Activated T-cell treated with anti-CD3 and anti-CD28 coated beads, Interleukin-2, amount 50 U/mL, for 24 hours (primary cell): ENCODE measurements at regions not wholly inside any gene's neighbourhood (a gene's known extent, or its start where the extent isn't known, plus 50 kb on each side); places are given as distances from the start of the nearest gene placed in this dataset.

ENCODE experiments used
- DNase-seq: peaks from one replicate; pipeline ENCODE4 v3.0.0-alpha.2; 2020
- H3K27ac Mint-ChIP-seq: 2 replicates; pipeline ENCODE4 v1.8.0; 2020; ENCODE audit warnings: mild to moderate bottlenecking, mixed read lengths
- H3K27me3 Mint-ChIP-seq: 2 replicates; pipeline ENCODE4 v1.8.0; 2020; ENCODE audit warnings: mixed read lengths
- H3K36me3 Mint-ChIP-seq: 2 replicates; pipeline ENCODE4 v1.8.0; 2020; ENCODE audit warnings: low read depth, mixed read lengths
- H3K4me1 Mint-ChIP-seq: 2 replicates; pipeline ENCODE4 v1.8.0; 2020; ENCODE audit warnings: low read depth, mixed read lengths
- H3K4me3 Mint-ChIP-seq: 2 replicates; pipeline ENCODE4 v1.8.0; 2020; ENCODE audit warnings: mild to moderate bottlenecking, moderate library complexity, mixed read lengths
- H3K9me3 Mint-ChIP-seq: 2 replicates; pipeline ENCODE4 v1.8.0; 2020; ENCODE audit warnings: mixed read lengths

DNA sequence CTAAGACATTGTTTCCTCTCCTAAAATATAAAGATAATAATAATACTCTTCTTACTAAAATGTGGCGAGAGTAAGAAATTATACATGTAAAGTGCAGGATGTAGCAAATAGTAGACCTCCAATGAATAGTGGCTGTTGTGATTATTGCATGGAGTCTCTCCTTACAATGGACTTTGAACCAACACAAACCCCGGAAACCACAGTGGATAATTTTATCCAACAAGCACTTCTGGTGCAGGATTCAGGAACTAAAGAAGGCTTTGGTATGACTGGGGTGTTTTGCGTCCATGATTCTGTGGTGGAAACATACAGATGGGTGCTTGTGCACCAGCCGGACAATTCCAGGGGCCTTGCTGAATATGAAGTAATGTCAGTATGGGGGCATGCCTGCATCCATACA lies 146.4 kb upstream of the UBASH3B start:
- Mint-ChIP-seq H3K27me3 (peaks cover 32% of the 10 kb centered on the region), H3K36me3 (no peaks in the 10 kb centered on the region), H3K9me3 (no peaks in the 10 kb centered on the region), H3K4me3 (no peak overlapping the region), H3K4me1 (no peaks in the 10 kb centered on the region), H3K27ac (no peak overlapping the region)
- DNase-seq: no peak

DNA sequence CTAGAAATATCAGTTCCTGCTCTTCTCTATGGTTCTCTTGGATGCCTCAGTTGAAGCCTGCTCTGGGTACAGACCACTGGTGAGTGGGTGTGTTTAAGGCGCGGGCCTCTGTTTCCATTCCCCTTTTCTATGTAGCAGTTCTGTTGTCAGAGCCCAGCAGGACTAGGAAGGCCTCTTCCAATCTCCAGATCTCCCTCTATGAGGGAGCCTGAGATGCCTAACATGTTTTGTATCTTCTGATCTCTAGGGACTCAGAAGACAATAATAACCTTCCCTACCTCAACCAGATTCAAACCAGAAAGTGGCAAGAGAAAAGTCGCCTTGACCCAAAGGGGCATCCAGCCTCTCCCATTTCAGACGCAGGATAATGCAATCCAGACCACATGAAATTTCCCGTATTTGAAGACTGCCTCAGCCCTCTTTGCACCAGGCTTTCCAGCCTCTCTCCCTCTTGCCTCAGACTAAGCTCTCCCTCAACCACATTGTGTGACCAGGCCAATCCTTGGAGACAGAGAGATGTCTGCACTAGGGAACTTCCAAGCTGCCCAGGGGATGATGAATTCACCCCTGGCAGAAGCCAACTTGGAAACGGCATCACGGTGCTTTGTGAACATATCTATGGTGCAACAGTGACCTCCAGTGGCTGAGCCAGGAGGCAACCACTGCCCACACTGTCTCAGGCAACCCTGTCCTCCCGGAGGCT lies 150.1 kb upstream of the UBASH3B start:
- peak; percentile 53 for DNase-seq
- no peaks in the 10 kb centered on the region for H3K4me1 Mint-ChIP-seq
- H3K4me3 Mint-ChIP-seq: no peak overlapping the region
- H3K36me3 Mint-ChIP-seq: no peaks in the 10 kb centered on the region
- peaks cover 39% of the 10 kb centered on the region for H3K27me3 Mint-ChIP-seq
- H3K9me3 Mint-ChIP-seq: no peaks in the 10 kb centered on the region
- no peak overlapping the region for H3K27ac Mint-ChIP-seq

DNA sequence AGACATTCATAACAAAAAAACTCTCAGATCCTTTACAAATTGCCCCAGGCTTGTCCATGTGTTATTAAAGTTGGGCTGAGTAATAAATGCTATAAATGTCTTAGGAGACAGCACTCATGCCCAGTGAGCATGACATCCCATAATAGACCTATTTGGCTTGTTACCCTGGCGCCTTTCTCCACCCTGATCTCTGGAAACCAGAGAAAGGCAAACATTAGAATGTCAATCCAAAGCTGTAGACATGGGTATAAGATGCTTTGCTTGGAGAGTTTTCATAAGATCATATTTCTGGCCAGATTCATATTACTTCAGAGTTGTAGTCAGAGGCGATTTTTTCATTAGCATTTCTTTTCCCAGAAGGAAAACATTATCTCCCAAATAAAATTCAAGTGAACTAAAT lies 161.3 kb upstream of the UBASH3B start:
- no peaks in the 10 kb centered on the region for H3K36me3 Mint-ChIP-seq
- DNase-seq: no peak
- peaks cover 15% of the 10 kb centered on the region for H3K27me3 Mint-ChIP-seq
- H3K4me3 Mint-ChIP-seq: no peak overlapping the region
- no peaks in the 10 kb centered on the region for H3K4me1 Mint-ChIP-seq
- H3K9me3 Mint-ChIP-seq: peaks cover 2% of the 10 kb centered on the region
- no peak overlapping the region for H3K27ac Mint-ChIP-seq

DNA sequence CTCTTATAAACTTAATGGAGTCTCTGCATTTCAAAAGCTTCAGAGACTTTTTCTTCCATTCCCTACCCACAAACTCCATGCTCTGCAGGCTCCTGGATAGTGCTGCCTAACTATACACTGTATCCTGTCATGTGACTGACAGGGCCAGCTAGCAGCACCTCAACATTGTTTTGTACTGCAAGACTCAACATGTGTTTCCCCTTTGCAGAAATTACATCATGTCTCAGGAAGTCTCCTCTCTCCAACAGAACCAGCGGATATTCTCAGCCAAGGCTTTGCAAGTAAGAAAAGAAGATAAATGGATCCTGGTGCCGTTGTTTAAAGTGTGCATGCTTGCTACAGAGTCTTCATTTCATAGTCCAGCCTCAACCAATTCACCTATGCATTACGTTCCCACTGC lies 164.0 kb upstream of the UBASH3B start:
- Mint-ChIP-seq H3K4me1 (no peaks in the 10 kb centered on the region), H3K4me3 (no peak overlapping the region), H3K9me3 (no peaks in the 10 kb centered on the region), H3K36me3 (no peaks in the 10 kb centered on the region), H3K27me3 (peaks cover 19% of the 10 kb centered on the region), H3K27ac (no peak overlapping the region)
- no peak for DNase-seq

DNA sequence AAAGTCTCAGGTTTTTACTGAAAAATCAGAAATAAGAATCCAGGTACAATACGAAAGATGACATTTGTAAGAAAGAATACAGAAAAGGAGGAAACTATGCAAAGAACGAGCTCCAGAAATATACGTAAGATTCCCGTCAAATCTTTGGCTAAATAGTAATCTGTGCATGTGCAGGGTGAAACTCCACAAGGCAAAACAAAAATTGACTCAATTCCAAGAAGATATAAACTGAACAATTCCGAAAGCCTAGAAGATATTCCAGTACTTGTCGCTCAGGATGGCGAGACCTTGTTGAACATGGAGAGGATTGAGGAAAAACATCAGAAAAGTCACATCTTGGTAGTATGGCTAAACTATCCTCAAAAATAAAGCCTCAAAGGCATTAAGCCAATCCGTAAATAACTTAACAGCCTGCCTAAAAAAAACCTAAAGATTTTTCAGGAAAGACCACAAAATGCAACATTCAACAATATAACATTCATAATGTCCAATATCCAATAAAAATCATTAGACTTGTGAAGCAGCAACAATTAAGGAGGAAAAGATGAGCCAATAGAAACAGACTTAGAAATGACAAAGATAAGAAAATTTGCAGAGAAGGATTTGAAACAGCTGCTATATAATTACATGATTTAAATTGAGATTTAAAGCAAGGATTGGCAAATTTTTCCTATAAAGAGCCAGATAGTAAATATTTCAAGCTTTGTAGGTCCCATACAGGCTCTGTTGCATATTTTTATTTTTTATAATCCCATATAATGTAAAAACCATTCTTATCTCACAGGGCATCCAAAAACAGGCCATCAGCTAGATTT lies 166.4 kb upstream of the UBASH3B start:
- H3K9me3 Mint-ChIP-seq: peaks cover 2% of the 10 kb centered on the region
- peaks cover 18% of the 10 kb centered on the region for H3K27me3 Mint-ChIP-seq
- DNase-seq: no peak
- H3K4me3 Mint-ChIP-seq: no peak overlapping the region
- H3K36me3 Mint-ChIP-seq: no peaks in the 10 kb centered on the region
- no peaks in the 10 kb centered on the region for H3K4me1 Mint-ChIP-seq
- no peak overlapping the region for H3K27ac Mint-ChIP-seq

DNA sequence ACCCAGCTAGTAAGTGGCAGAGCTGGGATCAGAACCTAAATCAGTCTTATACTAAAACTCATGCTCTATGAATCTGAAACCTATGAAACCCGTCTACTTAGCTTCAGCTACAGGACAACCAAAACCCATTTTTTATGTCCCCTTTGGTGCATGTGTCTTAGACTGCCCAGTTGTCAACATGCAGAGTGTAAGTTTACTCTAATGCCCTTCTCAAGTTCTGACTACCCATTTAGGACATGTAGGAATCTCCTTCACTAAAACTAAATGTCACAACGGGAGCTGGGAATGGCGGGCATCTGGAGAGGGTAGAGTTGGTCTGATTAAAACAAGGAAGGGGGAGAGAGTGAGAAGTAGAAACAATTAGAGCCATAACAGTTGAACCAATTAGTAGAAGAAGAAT lies 167.9 kb upstream of the UBASH3B start:
- H3K9me3 Mint-ChIP-seq: peaks cover 14% of the 10 kb centered on the region
- DNase-seq: no peak
- H3K36me3 Mint-ChIP-seq: no peaks in the 10 kb centered on the region
- H3K4me1 Mint-ChIP-seq: no peaks in the 10 kb centered on the region
- no peak overlapping the region for H3K4me3 Mint-ChIP-seq
- no peak overlapping the region for H3K27ac Mint-ChIP-seq
- peaks cover 15% of the 10 kb centered on the region for H3K27me3 Mint-ChIP-seq

DNA sequence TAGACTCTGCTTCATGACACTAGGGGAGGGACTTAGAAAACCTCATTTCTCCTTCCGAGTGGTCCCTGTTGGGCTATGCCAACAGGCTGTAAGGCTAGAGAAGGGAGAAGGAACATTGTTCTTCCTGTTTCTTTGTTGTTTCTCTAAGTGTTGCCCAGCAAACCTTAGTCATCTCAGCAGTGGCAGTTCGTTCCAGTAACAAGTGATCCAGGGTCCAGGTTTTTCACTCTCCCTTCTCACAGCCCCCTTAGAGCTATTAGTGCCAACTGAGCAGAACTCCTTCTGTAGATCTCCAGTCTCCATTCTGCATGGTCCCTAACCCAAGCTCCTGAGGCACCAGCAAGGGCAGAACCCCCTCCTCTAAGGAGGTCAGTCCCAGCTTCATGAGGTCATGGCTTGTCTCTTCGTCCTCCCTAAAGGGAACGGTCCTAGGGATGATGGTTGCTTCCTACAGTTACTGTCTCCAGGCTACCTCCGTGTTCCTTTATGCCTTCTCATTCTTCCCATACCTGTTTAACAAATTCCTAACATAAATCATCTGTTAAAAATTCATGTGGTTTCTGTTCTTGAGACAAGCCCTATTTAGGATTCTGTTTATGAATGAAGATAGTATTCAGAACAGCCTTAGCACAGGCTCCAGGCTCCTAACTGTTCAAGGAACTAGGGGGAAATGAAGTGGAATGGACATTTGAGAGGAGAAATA lies 168.6 kb upstream of the UBASH3B start:
- Mint-ChIP-seq H3K27me3 (peaks cover 10% of the 10 kb centered on the region), H3K36me3 (no peaks in the 10 kb centered on the region), H3K4me3 (no peak overlapping the region), H3K27ac (no peak overlapping the region), H3K4me1 (no peaks in the 10 kb centered on the region), H3K9me3 (peaks cover 18% of the 10 kb centered on the region)
- no peak for DNase-seq

DNA sequence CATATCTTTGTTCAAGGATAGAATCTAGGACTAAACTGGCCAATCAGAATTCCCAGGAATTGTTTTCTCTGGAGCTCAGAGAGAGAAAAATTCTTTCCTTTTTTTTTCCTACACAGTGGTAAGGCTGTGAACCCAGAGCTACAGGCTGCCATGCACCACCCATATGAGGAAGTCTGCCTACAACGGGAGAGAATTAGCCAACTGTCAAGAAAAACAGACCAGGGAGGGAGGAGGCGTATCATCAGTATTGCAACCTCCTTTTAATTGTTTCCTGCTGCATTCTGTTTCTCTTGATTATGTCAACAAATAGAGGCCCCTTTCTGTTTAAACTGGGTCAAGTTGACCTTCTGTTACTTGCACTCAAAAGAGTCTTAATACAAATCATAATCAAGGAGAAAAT lies 176.5 kb upstream of the UBASH3B start:
- Mint-ChIP-seq H3K27me3 (peaks cover 15% of the 10 kb centered on the region), H3K36me3 (no peaks in the 10 kb centered on the region), H3K4me3 (no peak overlapping the region), H3K9me3 (peaks cover 18% of the 10 kb centered on the region), H3K27ac (no peak overlapping the region), H3K4me1 (no peaks in the 10 kb centered on the region)
- DNase-seq: no peak

DNA sequence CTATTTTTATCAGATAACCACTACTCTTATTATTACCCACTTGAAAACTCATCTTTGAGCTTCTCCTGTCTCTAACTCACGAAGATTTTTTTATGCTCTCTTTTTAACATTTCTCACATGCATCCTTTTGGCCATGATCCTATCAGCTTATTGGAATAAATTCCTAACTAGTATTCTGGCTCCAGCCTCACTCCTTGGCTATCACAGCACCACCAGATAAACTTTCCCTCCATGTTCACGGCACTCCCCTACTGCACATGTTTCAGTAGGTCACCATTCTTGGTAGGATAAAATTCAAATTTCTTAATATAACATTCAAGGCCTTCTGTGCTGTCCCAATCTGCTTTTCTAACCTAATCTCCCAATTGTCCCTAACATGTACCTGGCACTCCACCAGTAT lies 186.6 kb upstream of the UBASH3B start:
- Mint-ChIP-seq H3K27me3 (peaks cover 2% of the 10 kb centered on the region), H3K36me3 (no peaks in the 10 kb centered on the region), H3K27ac (no peak overlapping the region), H3K4me1 (no peaks in the 10 kb centered on the region), H3K4me3 (no peak overlapping the region), H3K9me3 (peaks cover 3% of the 10 kb centered on the region)
- no peak for DNase-seq

DNA sequence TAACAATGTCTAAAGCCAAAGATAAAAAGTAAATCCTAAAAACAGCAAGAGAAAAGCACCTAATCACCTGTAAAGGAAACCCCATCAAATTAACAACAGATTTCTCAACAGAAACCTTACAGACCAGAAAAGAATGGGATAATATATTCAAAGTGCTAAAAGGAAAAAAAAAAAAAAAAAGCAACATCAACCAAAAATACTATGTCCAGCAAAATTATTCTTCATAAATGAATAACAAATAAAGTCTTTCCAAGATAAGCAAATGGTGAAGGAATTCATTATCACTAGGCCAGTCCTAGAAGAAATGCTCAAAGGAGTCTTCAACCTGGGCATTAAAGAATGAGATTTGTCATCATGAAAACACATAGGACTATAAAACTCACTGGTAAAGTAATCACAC lies 192.0 kb upstream of the UBASH3B start:
- Mint-ChIP-seq H3K27me3 (no peaks in the 10 kb centered on the region), H3K4me1 (no peaks in the 10 kb centered on the region), H3K27ac (no peak overlapping the region), H3K4me3 (no peak overlapping the region), H3K36me3 (no peaks in the 10 kb centered on the region), H3K9me3 (peaks cover 22% of the 10 kb centered on the region)
- no peak for DNase-seq

DNA sequence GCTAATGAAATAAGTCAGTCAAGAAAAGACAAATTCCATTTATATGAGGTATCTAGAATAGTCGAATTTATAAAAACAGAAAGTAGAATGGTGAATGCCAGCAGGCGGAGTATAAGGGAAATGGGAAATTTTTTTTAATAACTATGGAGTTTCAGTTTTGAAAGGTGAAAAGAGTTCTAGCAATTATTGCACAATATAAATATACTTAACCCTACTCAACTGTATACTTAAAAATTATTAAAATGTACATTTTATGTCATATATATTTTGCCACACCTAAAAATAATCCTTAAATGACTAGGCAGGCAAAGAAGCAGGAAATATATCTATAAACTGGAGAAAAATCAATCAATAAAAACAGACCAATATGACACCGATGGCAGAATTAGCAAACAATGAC lies 196.5 kb upstream of the UBASH3B start:
- Mint-ChIP-seq H3K9me3 (peaks cover 33% of the 10 kb centered on the region), H3K4me3 (no peak overlapping the region), H3K27ac (no peak overlapping the region), H3K36me3 (no peaks in the 10 kb centered on the region), H3K4me1 (no peaks in the 10 kb centered on the region), H3K27me3 (peaks cover 2% of the 10 kb centered on the region)
- no peak for DNase-seq

DNA sequence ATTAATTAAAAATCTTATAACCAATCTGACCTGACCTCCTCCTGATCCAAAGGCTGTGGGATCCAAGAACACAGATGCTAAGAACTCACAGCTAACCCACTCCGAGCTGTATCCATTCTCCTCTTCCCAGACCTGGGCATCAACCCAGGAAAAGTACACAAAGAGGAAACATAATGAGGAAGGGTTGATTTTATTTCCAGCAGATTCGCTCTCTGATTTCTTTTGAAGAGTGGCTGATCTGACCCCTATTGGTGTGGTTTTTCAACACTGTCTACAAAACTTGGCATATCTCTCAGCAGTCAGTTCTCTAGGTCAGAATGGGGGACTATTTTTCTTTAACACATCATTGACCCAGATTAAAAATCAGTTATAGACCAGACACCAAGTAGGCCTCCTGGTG lies 201.9 kb upstream of the UBASH3B start:
- Mint-ChIP-seq H3K36me3 (no peaks in the 10 kb centered on the region), H3K9me3 (peaks cover 14% of the 10 kb centered on the region), H3K4me1 (no peaks in the 10 kb centered on the region), H3K27me3 (peaks cover 9% of the 10 kb centered on the region), H3K4me3 (no peak overlapping the region), H3K27ac (no peak overlapping the region)
- no peak for DNase-seq

DNA sequence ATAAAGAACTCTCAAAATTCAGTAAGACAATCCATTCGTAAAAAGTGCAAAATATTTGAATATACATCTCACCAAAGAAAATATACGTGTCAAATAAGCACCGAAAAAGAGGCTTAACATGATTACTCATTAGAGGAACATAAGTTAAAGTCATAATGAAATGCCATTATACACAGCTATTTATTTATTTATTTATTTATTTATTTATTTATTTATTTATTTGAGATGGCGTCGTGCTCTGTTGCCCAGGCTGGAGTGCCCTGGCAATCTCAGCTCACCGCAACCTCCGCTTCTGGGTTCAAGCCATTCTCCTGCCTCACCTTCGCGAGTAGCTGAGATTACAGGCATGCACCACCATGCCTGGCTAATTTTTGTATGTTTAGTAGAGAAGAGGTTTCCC lies 203.6 kb upstream of the UBASH3B start:
- Mint-ChIP-seq H3K27me3 (peaks cover 19% of the 10 kb centered on the region), H3K36me3 (no peaks in the 10 kb centered on the region), H3K4me3 (no peak overlapping the region), H3K4me1 (no peaks in the 10 kb centered on the region), H3K27ac (no peak overlapping the region), H3K9me3 (peaks cover 5% of the 10 kb centered on the region)
- no peak for DNase-seq

DNA sequence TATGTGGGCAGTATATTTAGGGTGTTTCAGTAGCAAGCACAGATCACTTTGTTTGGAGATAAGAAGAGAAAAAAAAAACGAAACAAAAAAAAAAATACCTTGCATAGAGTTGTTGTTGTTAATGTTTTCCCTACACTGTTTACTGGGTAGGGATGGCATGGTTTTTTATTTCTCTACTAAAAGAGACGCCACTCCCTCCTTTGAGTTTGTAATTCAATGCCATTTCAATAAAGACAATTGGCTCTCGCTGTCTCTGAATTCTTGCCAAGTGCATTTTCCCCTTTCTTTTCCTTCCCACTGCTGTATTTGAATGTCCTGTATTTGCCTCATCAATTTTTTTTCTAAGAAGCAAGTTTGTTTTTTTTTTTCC lies 213.9 kb upstream of the UBASH3B start:
- Mint-ChIP-seq H3K36me3 (no peaks in the 10 kb centered on the region), H3K4me3 (no peak overlapping the region), H3K4me1 (peaks cover 9% of the 10 kb centered on the region), H3K9me3 (no peaks in the 10 kb centered on the region), H3K27me3 (peaks cover 38% of the 10 kb centered on the region), H3K27ac (no peak overlapping the region)
- DNase-seq: no peak
